GM12878 (cell line): ENCODE measurements at regions not wholly inside any gene's neighbourhood (a gene's known extent, or its start where the extent isn't known, plus 50 kb on each side); places are given as distances from the start of the nearest gene placed in this dataset.

ENCODE experiments used
- BCL11A ChIP-seq: IDR thresholded peaks from 2 replicates; pipeline ENCODE4 v1.6.1; 2011; ENCODE audit warnings: low read depth, low read length
- POLR2AphosphoS5 ChIP-seq: IDR thresholded peaks from 2 replicates; pipeline ENCODE4 v1.6.1; 2011; ENCODE audit warnings: mild to moderate bottlenecking, low read length, inconsistent platforms
- RCOR1 ChIP-seq: conservative IDR thresholded peaks from 2 replicates; pipeline ENCODE4 v1.6.1; 2012; ENCODE audit warnings: low read depth, low read length, improper control_type of control experiment
- REST ChIP-seq: IDR thresholded peaks from 2 replicates; pipeline ENCODE4 v1.6.1; 2012; ENCODE audit warnings: mild to moderate bottlenecking, low read depth, low read length
- SP1 ChIP-seq: IDR thresholded peaks from one replicate; pipeline ENCODE4 v1.6.1; 2011; ENCODE audit warnings: low read depth, low read length
- SPI1 ChIP-seq: IDR thresholded peaks from 2 replicates; pipeline ENCODE4 v1.6.1; 2011; ENCODE audit warnings: low read depth, mild to moderate bottlenecking, low read length, moderate library complexity, borderline replicate concordance; ENCODE audit not compliant: insufficient read depth

GRCh38 chr7:156274557-156274956, 366.0 kb upstream of the RNF32 start:
- TF ChIP-seq REST (no peak), RCOR1 (no peak), SP1 (no peak), SPI1 (no peak), BCL11A (no peak), POLR2AphosphoS5 (no peak)
